ENCODE measurements at regions not wholly inside any gene's neighbourhood (a gene's known extent, or its start where the extent isn't known, plus 50 kb on each side); places are given as distances from the start of the nearest gene placed in this dataset.

DNA sequence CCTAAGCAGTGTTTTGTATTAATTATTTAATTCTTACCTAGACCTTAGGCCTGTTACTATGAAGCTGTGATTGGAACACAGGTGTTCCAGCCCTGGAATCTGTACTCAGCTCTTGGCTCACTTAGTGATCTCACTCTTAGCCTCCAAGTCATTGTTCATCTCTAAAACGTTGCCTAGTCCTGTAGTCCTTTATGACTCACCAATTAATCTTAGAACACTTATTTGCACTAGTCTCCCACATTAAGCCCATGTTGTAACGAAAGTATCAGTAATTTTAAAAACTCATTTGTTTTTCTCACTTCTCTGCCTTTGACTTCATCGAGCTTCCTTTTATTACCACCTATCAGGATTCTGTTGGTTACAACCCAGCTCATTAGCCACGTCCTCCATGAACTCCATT lies 1224.7 kb upstream of the TENM3 start:
- H3K4me1 ChIP-seq (ENCODE audit: insufficient read depth, low read length): no peaks in the 10 kb centered on the region
- H3K36me3 ChIP-seq (replicated peaks in 1 of 2; ENCODE audit: control insufficient read depth in 1 of 2, insufficient read depth in 2 of 2, low read length in 2 of 2): no peaks in the 10 kb centered on the region
- POLR2A ChIA-PET: no interaction called here
- no peak for DNase-seq (ENCODE audit: low spot score)
- H3K4me3 ChIP-seq (replicated peaks in 1 of 3; ENCODE audit: insufficient read depth in 1 of 3, low read depth in 2 of 3, low read length in 3 of 3): no peak overlapping the region
- no peaks in the 10 kb centered on the region for H3K27me3 ChIP-seq (ENCODE audit: control insufficient read depth in 1 of 2, insufficient read depth in 2 of 2, low read length in 2 of 2)
- TF ChIP-seq POLR2G (IDR thresholded peaks at IDR 0.05; ENCODE audit: low read depth, low read length) (no peak), JDP2 (CRISPR knock-in tag; IDR thresholded peaks at IDR 0.05; ENCODE audit: borderline replicate concordance) (no peak), ZZZ3 (CRISPR knock-in tag; IDR thresholded peaks at IDR 0.05; ENCODE audit: borderline replicate concordance) (no peak)
- TF ChIP-seq, protein P1, sequence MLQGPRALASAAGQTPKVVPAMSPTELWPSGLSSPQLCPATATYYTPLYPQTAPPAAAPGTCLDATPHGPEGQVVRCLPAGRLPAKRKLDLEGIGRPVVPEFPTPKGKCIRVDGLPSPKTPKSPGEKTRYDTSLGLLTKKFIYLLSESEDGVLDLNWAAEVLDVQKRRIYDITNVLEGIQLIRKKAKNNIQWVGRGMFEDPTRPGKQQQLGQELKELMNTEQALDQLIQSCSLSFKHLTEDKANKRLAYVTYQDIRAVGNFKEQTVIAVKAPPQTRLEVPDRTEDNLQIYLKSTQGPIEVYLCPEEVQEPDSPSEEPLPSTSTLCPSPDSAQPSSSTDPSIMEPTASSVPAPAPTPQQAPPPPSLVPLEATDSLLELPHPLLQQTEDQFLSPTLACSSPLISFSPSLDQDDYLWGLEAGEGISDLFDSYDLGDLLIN (CRISPR knock-in tag; IDR thresholded peaks at IDR 0.05; ENCODE audit: borderline replicate concordance): no peak
- TF ChIP-seq, protein P2, sequence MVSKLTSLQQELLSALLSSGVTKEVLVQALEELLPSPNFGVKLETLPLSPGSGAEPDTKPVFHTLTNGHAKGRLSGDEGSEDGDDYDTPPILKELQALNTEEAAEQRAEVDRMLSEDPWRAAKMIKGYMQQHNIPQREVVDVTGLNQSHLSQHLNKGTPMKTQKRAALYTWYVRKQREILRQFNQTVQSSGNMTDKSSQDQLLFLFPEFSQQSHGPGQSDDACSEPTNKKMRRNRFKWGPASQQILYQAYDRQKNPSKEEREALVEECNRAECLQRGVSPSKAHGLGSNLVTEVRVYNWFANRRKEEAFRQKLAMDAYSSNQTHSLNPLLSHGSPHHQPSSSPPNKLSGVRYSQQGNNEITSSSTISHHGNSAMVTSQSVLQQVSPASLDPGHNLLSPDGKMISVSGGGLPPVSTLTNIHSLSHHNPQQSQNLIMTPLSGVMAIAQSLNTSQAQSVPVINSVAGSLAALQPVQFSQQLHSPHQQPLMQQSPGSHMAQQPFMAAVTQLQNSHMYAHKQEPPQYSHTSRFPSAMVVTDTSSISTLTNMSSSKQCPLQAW (CRISPR knock-in tag; IDR thresholded peaks at IDR 0.05): no peak
- 0% methylated on average over 4 of the region's 4 CpGs for WGBS (ENCODE audit: low lambda C conversion rate)
- CTCF ChIA-PET (ENCODE audit: low intra/inter-chr PET ratio, low total read pairs): no interaction called here
- no peak overlapping the region for H3K9ac ChIP-seq (ENCODE audit: insufficient read depth, low read depth, low read length)
- no peak for ATAC-seq
- no peaks in the 10 kb centered on the region for H3K79me2 ChIP-seq (ENCODE audit: insufficient read depth, low read length)
- intact Hi-C loops (cut with micrococcal nuclease; ENCODE audit: unreplicated experiment): no loop called here
- no peak overlapping the region for H3K4me2 ChIP-seq (ENCODE audit: low read depth, low read length)
- in situ Hi-C loops (cut with HindIII; ENCODE audit: extremely low pct_ligation_motif_present, low pct_unique_long_range_greater_than_20kb): no loop called here
- no peaks in the 10 kb centered on the region for H4K20me1 ChIP-seq (ENCODE audit: insufficient read depth, low read length)
- no TSS peak for BruUV-seq (replicated peaks)
- H2AFZ ChIP-seq (ENCODE audit: low read length): no peak overlapping the region
- H3K9me3 ChIP-seq (ENCODE audit: low read length): no peaks in the 10 kb centered on the region
- no peak overlapping the region for H3K27ac ChIP-seq (ENCODE audit: extremely low read length, insufficient read depth, low read length)
- no peak for FAIRE-seq

DNA sequence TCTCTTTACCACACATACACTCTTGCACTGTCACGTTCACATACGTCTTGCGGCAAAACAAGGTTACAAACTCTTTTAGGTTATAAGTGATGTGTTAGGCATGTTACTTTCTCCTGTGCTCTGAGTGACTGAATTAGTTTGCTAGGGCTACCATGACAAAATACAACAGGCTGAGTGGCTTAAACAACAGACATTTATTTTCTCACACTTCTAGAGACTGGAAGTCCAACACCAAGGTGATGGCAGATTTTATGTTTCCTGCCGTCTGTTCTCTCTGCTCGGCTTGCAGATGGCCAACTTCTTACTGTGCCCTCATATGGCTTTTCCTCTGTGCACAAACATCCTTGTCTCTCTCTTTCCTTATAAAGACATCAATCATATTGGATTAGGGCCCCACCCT lies 1224.3 kb upstream of the TENM3 start:
- H3K4me3 ChIP-seq (replicated peaks in 1 of 3; ENCODE audit: insufficient read depth in 1 of 3, low read depth in 2 of 3, low read length in 3 of 3): no peak overlapping the region
- H3K27ac ChIP-seq (ENCODE audit: extremely low read length, insufficient read depth, low read length): no peak overlapping the region
- no peaks in the 10 kb centered on the region for H3K27me3 ChIP-seq (ENCODE audit: control insufficient read depth in 1 of 2, insufficient read depth in 2 of 2, low read length in 2 of 2)
- no peak for ATAC-seq
- no peaks in the 10 kb centered on the region for H3K79me2 ChIP-seq (ENCODE audit: insufficient read depth, low read length)
- no peaks in the 10 kb centered on the region for H3K4me1 ChIP-seq (ENCODE audit: insufficient read depth, low read length)
- no peaks in the 10 kb centered on the region for H3K36me3 ChIP-seq (replicated peaks in 1 of 2; ENCODE audit: control insufficient read depth in 1 of 2, insufficient read depth in 2 of 2, low read length in 2 of 2)
- in situ Hi-C loops (cut with HindIII; ENCODE audit: extremely low pct_ligation_motif_present, low pct_unique_long_range_greater_than_20kb) (no loop called here), intact Hi-C loops (cut with micrococcal nuclease; ENCODE audit: unreplicated experiment) (no loop called here)
- TF ChIP-seq BCL6 (CRISPR knock-in tag; IDR thresholded peaks at IDR 0.05) (no peak), ZNF674 (CRISPR knock-in tag; IDR thresholded peaks at IDR 0.05; ENCODE audit: low read depth) (no peak), ZNF790 (CRISPR knock-in tag; IDR thresholded peaks at IDR 0.05; ENCODE audit: borderline replicate concordance) (no peak)
- TF ChIP-seq, protein P3, sequence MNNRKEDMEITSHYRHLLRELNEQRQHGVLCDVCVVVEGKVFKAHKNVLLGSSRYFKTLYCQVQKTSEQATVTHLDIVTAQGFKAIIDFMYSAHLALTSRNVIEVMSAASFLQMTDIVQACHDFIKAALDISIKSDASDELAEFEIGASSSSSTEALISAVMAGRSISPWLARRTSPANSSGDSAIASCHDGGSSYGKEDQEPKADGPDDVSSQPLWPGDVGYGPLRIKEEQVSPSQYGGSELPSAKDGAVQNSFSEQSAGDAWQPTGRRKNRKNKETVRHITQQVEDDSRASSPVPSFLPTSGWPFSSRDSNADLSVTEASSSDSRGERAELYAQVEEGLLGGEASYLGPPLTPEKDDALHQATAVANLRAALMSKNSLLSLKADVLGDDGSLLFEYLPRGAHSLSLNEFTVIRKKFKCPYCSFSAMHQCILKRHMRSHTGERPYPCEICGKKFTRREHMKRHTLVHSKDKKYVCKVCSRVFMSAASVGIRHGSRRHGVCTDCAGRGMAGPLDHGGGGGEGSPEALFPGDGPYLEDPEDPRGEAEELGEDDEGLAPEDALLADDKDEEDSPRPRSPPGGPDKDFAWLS (CRISPR knock-in tag; IDR thresholded peaks at IDR 0.05; ENCODE audit: borderline replicate concordance): no peak
- H3K4me2 ChIP-seq (ENCODE audit: low read depth, low read length): no peak overlapping the region
- no peak overlapping the region for H2AFZ ChIP-seq (ENCODE audit: low read length)
- no peak for FAIRE-seq
- H4K20me1 ChIP-seq (ENCODE audit: insufficient read depth, low read length): no peaks in the 10 kb centered on the region
- no peaks in the 10 kb centered on the region for H3K9me3 ChIP-seq (ENCODE audit: low read length)
- WGBS (ENCODE audit: low lambda C conversion rate): 29% methylated on average over 5 of the region's 5 CpGs
- no peak overlapping the region for H3K9ac ChIP-seq (ENCODE audit: insufficient read depth, low read depth, low read length)
- CTCF ChIA-PET (ENCODE audit: low intra/inter-chr PET ratio, low total read pairs): no interaction called here
- POLR2A ChIA-PET: no interaction called here
- no peak for DNase-seq (ENCODE audit: low spot score)
- no TSS peak for BruUV-seq (replicated peaks)

Data from HepG2 (cell line).